Activated CD8-positive, alpha-beta memory T cell treated with anti-CD3 and anti-CD28 coated beads for 24 hours (primary cell): ENCODE measurements at regions not wholly inside any gene's neighbourhood (a gene's known extent, or its start where the extent isn't known, plus 50 kb on each side); places are given as distances from the start of the nearest gene placed in this dataset.

Experiments used
- DNase-seq: peaks from one replicate; pipeline ENCODE4 v3.0.0-alpha.2; 2020

DNA sequence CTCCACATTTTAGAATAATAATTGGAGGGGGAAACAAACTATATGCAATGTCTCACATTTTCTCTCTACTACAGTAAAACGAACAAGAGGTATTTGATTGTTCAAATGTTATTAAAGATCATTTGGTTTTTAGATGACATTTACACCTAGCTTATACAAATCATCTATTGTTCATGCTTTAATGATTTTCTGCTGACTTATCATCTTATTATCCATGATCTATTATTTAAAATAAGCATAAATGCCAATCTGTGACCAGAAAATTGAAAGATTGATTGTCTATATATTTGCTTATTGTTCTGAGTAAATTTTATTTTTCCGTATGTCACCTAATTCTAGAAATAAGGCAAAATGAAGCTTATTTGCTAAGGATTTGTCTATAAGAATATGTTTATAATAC, 537.2 kb downstream of the KCNJ3 start:
- no peak for DNase-seq

DNA sequence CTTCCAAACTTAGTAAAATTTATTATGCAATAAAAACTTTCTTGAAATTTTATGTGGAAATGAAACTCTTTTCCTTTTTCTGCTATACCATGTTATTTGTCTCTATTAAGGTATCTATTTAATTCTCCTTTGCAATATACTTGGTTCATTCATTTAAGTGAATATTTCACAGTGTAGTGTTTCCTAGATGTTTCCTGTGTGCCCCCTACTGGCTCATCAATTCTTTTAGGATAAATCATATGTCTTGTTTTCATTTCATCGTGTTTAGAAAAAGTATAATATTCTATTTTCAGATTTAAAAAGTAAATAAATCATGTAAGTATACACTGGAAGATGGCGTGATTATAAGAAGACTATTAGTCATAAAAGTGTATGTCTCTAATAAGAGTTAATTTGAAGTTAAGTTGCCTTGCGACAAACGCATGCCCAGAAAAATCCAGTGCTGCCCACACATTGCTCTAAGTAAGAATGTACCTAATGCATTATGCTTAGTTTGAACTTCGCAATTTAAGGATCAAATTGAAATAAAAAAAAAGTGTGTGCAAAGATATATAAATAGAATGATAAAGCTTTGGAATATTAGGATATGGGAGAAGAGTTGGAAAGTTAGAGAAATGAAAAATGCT, 525.4 kb downstream of the KCNJ3 start:
- DNase-seq, result no peak

DNA sequence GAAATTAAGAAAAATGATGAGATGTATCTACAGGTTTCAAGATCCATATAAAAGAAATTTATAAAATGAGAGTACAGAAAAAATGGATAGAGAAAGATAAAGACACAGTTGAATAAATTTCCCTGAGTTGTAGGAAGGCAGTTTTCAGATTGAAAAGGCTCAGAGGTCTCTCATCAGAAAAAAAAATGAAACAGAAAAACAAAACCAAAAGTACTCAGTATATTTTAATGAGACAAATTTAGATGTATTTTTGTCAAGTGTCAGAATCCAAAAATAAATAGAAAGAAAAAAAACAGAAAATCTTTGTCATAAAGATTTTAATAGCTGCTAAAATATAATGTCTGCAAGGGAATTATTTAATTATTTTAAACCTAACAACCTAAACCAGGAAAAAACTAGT, 520.5 kb downstream of the KCNJ3 start:
- DNase-seq, result no peak

DNA sequence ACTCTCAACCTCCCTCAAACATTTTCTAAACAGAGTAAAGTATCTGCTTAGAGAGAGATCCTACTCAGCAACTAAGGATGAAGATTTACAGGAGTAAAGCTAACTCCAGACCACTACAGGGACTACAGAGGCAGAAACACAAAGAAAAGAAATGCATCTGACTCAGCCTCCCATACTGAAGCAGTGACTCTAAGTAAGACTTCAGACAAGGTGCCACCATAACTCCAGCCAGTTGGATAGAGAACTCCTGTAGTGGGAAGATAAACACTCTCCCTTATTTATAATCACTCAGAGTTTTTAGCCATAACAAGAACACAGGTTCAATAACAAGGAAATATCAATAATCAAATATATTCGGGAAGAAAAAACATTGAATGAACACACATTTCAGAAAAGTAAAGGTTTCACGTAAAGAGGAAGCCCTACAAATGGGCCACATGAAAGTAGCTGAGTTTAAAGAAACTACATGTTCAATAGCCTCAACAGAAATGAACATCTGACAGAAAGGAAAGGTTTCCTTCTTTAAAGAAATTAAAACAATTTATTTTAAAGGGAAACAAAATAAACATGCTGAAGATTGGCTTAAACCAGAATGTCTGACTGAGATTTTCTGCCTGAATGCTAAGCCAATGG, 519.9 kb downstream of the KCNJ3 start:
- no peak for DNase-seq

DNA sequence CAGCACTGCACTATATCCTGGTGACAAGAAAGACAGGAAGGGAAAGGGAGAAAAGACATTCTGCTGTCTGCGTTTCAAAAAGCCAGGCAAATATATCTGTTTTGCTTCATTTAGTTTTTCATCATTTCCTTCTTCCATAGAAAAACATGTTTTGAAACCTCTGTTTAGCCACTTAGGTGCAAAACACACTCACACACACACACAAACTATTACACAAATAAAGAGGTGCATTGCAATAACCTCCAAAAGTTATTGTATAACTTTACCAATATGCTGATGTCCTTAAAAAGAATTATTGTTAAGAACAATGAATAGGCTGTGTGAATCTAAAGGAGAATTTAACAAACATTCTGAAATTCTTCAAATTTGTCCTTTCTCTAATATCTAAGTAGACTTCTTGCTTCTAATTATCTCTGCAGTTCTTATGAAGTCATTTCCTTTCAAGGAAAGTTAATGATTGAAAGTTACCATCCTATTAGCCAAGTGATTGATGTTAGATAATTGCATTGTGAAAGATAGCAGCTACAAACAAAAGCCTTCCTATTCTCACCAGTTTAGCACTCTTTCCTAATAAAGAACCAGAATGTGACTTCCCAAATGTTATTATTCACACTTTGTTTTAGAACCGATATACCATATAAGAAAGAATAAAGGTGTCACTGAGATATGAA, 516.7 kb downstream of the KCNJ3 start:
- no peak for DNase-seq

DNA sequence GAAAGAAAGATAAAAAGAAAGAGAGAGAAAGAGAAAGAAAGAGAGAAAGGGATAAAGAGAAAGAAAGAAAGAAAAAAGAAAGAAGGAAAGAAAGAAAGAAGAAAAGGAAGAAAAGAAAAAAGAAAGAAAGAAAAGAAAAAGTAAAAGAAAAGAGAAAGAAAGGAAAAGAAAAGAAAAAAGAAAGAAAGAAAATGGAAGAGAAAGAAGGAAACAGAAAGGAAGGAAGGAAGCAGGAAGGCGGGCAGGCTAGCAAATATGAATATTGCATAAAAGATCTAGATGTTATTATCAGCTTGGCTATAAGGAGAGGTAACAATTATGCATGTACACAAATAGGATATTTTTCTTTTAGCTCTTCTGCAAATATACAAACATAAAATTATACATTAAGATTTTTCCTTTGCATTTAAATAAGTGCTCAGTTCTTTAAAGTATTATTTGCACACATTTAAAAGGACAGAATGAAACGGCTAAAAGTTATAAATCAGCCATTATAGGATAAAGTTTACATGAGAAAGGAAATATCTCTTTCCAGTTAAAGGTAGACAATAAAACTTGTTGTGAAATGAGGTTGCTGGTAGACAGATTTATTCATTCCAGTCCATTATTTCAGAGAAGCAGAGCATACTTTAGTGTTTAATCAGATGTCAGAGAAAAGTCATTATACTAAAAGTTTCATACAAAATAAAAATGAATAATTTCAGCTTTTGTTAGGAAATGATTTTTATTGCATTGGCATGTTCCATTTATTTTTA, 511.4 kb downstream of the KCNJ3 start:
- DNase-seq, result no peak

DNA sequence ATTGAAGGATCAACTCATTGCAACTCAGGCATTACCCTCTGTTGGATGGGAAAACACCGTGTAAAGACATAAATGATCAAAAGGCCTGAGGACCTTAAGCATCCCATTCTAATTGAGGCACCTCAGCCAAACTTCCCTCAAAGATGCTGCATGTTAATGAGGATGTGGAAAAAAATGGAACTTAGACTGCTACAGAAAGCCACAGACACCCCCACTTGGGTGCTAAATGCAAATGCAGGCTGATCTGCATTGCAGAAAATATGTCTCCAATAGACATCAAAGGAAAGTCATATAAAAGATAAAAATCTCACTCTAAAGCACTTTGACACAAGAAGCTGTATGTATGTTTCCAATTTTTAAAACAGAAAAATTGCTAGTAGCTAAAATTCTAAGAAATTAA, 504.7 kb downstream of the KCNJ3 start:
- DNase-seq, result no peak

DNA sequence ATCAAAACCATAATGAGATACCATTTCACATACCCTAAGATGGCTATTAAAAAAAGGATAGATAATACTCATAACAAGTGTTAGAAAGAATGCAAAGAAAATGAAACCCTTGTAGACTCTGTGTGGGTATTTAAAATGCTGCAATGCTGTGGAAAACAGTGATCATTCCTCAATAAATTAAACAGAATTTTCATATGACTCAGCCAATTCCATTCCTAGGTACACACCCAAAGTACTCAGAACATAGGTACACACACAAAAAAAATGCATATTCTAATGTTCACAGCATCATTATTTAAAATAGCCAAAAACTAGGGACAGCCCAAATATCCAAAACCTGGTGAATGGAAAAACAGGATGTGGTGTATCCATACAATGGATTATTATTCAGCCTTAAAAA, 502.3 kb downstream of the KCNJ3 start:
- no peak for DNase-seq

DNA sequence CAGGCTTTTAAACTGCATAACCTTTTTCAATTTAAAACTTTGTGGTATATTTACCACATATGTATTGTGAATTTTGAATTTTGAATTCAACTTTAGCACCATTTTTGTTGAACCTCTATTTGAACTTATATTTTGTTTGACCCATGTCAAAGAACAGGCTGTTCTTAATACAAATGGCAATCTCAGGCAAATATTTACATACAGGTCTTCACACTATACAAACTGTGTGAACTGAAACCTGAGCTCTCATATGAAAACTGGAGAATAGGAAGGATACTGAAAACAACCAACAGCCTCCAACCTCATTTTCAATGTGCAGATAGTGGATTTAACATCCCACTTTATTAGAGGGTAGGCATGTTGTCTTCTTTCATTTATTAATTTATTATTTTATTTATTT, 491.8 kb downstream of the KCNJ3 start:
- DNase-seq, result no peak

DNA sequence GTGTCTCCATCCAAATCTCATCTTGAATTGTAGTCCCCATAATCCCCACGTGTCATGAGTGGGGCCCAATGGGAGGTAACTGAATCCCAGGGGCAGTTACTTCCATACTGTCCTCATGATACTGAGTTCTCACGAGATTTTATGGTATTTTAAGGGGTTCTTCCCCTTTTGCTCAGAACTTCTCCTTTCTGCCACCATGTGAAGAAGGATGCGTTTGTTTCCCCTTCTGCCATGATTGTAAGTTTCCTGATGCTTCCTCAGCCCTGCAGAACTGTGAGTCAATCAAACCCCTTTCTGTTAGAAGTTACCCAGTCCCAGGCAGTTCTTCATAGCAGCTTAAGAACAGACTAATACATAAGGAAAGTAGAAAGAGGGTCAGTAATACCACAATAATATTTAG, 480.4 kb downstream of the KCNJ3 start:
- DNase-seq, result no peak

DNA sequence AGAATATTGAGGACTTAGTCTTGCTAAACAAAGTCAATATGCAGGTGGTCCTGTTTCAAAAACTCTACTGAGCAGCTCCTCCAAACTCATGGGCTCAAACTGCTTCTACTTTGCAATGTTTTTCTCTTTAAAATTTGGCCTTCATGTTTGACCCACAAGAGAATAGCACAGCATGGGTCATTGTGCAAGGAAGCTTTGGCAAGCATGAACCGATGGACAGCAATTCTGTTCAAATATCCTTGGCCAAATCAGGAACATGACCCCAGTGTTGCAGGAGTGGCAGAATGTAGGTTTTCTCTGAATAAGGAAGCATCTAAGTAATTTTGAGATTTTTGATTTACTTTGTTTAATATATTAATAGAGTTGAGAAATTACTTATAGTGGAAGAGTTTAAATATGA, 477.9 kb downstream of the KCNJ3 start:
- no peak for DNase-seq

DNA sequence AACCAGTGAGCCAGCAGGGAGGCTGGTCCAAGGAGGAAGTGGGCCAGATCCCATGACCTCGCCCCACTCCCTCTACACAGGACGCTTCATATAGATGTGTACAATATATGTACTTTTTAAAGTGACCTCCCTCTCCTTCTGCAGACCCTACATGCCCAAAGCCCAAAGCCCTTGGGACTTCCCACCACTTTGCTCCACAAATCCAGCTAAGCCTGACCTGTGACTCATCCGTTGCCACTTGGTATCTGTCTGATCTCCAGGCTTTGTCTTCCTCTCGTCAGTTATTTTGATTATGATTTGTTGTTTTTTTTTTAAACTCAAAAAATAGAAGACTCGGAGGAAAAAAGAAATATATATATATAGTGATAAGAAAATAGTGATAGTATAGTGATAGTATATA, 470.8 kb downstream of the KCNJ3 start:
- no peak for DNase-seq

DNA sequence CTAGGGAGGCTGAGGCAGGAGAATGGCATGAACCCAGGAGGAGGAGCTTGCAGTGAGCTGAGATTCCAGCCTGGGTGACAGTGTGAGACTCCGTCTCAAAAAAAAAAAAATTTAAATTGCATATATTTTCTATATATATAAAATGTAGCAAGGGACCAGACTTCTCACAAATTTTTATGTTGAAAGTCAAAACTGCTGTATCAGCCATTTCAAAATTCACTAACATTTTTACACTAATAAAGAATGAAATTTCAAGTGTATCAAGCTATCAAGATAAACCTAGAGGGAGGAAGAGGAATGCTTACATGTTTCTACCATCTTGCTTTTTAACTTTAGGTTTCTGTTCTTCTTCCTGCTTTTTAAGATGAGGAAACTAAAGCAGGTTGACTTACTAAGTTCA, 464.0 kb downstream of the KCNJ3 start:
- DNase-seq, result no peak

DNA sequence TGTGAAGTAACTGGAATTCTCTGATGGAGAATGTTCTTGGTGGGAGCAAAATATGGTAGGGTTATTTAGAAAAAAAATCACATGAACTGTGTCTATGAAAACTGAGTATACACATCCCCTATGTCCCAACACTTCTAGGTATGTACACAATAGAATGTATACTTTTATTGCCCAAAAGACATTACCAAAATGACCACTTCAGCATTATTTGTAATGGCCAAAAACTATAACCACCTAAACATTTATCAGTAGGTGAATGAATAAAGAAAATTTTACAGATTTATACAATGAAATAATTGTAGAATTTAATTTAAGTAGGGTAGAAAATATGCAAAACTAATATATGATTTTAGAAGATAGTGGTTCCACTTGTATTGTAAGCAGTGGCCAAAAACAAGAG, 462.8 kb downstream of the KCNJ3 start:
- no peak for DNase-seq

DNA sequence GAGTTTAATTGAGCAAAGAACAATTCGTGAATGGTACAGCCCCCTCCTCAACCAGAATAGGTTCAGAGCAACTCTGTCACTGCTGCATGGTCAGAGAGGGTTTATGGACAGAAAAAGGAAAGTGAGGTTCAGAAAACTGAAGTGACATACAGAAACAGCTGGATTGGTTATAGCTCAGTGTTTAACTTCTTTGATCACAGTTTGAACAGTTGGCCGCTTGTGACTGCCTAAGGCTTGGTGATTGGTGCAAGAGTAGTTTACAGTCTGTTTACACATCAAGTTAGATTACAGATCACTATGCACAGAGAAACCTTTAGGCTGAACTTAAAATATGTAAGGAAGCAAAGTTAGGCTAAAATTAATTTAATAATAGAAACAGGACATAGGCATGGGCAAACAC, 459.2 kb downstream of the KCNJ3 start:
- no peak for DNase-seq

DNA sequence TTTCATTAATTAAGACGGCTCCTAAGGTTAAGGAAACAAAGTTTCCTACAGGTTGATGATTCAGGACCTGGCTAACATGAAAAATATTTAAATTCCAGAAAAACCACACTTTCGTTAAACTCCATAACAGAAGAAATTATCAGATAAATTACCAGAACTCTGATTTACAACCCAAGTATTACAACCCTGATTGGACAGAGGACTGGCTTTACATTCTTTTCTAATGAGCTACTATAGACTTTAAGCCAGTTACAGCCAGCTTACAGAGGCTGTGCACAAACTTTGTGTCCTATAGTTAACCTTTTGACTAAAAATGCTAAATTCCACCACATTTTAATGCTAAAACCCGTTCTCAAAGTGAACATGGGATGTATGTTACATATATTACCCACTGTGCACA, 458.6 kb downstream of the KCNJ3 start:
- no peak for DNase-seq

DNA sequence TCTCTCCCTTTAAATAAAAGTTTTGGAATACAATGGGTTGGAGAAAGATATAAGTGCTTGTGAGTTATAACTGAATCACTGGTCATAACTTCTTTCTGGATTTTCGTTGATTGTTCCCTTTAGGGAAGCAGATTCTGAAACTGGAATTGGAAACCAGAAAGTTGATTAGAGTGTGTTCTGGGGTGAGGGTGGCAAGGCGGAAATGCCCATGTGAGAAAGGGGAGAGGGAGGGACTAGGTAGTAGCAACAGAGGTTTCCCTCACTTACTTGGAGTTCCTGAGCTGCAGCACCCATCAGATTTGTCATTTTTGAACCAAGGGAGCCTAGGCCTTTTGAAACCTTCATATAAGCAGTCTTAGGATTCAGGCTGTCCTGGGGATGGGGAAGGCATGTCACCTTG, 453.4 kb downstream of the KCNJ3 start:
- DNase-seq, result no peak

DNA sequence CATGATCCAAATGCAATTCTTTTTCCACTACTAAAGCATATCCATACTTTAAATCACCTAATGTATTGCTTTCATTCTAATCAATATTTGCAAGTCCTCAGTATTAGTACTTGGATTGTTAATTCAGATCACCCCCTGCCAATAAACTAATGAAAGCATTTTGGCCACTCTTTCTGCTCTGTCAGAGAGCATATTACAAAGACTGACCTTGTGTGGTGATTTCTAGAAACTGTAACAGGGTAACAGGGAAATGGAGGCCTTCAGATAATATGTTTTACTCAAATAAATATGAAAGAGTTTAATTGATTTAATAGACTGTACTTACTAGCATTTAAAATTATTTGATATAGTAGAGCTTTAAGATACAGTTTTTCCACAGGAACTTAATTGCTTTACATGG, 453.0 kb downstream of the KCNJ3 start:
- no peak for DNase-seq

DNA sequence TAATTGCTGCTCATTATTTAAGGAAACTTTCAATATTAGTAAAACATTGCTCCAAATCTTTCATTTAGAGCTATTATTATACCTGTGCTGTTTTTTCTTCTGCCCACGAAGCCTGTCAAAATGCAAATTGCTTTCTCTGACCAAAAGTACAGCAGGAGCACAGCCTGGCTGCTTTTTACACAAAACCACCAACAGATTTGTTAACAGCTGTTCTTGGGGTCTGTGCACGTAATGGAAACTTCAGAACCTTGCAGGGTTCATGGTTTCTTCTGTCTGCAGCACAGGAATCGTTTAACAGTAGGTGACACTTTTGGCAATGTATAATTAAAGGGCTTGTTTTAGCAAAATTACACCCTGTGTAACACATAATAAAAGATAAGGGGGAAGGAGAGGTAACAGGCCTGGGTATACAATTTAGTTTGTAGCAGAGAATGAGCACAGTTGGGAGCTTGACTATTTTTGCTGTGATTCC, 447.3 kb downstream of the KCNJ3 start:
- no peak for DNase-seq

DNA sequence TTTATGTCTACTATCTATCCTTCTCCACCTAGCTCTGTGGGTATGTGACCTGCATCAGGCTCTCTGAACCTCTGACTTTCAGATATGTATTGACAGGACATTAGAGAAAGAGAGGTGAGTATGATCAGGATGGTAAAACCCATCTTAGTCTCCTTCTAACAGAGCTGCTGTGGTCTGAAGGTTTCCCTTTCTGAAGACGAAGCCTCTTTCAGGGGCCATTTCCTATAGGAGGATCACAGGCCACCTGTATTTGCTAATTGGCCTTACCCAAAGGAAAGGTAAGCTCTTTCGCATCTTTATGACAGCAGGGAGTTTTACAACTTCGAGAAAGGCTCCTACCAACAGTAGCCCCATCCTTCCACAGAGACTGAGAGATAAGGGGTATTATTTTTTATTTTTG, 442.9 kb downstream of the KCNJ3 start:
- DNase-seq, result no peak

DNA sequence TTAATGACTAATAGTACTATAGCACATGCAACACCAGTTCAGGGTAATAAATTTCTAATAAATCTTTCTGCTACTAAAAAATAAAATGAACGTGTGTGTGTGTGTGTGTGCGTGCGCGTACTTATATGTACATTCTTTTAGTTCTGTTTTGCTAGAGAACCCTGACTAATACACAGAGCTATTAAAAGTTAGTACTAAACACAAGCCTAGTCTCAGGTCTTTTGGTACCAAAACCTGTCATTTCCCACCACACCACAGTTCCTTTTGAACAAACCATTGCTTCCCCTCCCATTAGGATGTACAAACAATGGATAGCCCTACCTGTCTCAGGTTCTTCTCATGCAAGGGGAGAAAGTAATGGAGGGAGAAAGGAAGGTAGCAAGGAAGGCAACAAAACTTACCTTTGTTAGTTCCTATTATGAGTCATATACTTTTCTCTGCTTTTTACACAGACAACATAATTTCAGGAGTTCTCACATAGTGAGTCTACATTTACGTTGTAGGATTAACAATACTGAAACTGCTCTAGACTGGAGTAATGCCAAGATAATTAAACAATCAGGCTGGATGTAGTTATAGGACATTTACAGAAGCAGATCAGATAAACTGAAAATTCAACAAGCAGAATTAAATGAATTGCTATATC, 427.2 kb downstream of the KCNJ3 start:
- DNase-seq, result no peak

DNA sequence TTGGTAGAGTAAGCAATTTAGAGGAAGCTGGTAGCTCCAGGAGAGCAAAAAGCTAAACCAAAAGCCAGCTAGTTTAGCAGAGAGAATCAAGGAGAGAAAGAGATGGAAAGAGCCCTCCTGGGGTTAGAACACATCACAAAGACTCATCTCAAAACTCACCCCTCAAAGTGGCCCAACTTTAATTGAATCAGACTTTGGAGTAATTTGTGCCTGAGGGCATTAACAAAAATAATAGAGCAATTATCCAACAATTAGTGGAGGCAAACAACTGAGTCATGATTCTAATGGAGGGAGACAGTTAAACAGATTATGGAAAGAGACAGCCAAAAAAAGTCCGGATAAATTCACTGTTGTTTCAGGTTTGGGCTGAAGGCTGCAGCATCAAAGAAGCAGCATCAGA, 417.4 kb downstream of the KCNJ3 start:
- no peak for DNase-seq

DNA sequence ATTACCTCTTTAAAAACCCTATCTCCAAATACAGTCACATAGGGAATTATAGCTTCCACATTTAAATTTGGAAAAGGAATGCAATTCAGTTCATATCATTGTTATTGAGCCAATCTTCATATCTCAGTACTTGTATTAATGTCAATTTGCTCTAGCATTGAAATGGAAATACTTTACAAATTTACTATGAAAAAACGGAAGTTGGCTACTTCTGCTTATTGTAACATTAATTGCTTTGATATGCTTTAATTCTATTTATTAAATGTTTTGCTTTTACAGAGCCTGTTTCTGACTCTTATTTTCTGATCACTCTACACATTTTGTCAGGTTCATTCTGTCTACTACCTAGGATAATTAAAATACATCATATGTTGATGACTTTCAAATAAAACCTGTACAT, 412.6 kb downstream of the KCNJ3 start:
- DNase-seq, result no peak
